ENCODE measurements at regions not wholly inside any gene's neighbourhood (a gene's known extent, or its start where the extent isn't known, plus 50 kb on each side); places are given as distances from the start of the nearest gene placed in this dataset.

DNA sequence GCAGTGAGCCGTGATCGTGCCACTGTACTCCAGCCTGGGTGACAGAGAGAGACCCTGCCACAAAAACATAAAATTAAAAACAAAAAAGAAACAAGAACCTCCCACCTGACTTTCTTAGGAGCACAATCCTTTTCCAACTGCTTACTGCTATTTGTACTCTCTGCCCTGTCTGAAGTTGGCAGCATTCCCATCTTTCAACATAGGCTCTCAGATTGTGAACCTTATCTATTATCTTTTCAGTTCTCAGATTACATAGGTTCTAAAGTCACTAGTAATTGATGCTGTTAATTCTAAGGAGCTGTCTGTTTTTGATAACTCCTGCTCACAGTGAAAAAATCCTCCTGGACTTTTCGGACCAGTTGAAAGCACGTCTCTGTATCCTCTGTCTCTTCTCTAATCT, 812.2 kb upstream of the CT83 start:
- TF ChIP-seq EZH2 (IDR thresholded peaks at IDR 0.05) (no peak), POLR2AphosphoS5 (IDR thresholded peaks at IDR 0.05; ENCODE audit: borderline replicate concordance, low read depth, low read length) (no peak), FOXP2 (optimal IDR thresholded peaks at IDR 0.05; ENCODE audit: control extremely low read depth, extremely low read length, insufficient read depth) (no peak)
